Bronchial epithelial cell (primary cell): ENCODE measurements at regions not wholly inside any gene's neighbourhood (a gene's known extent, or its start where the extent isn't known, plus 50 kb on each side); places are given as distances from the start of the nearest gene placed in this dataset.

Experiments
- DNase-seq: peaks from one replicate; pipeline ENCODE4 v3.0.0-alpha.2; 2010; ENCODE audit warnings: low read depth
- FAIRE-seq: peaks from 2 replicates; lab custom pipeline; 2011; peaks lifted over from hg19 to GRCh38; lab: Jason Lieb, UNC
- H3K27me3 ChIP-seq: 2 replicates; pipeline ENCODE4 v1.5.1; 2011; ENCODE audit warnings: low read length; ENCODE audit not compliant: control insufficient read depth, insufficient read depth
- H3K36me3 ChIP-seq: 2 replicates; pipeline ENCODE4 v1.5.1; 2011; ENCODE audit warnings: low read length; ENCODE audit not compliant: control insufficient read depth, insufficient read depth
- H3K4me3 ChIP-seq: 2 replicates; pipeline ENCODE4 v1.5.1; 2011; ENCODE audit warnings: mild to moderate bottlenecking, low read depth, low read length, control low read depth
- TF ChIP-seq, protein P1 (sequence below): IDR thresholded peaks from 2 replicates; pipeline ENCODE4 v1.5.1; 2011; ENCODE audit warnings: mild to moderate bottlenecking, moderate library complexity, low read length, control low read depth, inconsistent platforms; ENCODE audit not compliant: insufficient read depth, severe bottlenecking

DNA sequence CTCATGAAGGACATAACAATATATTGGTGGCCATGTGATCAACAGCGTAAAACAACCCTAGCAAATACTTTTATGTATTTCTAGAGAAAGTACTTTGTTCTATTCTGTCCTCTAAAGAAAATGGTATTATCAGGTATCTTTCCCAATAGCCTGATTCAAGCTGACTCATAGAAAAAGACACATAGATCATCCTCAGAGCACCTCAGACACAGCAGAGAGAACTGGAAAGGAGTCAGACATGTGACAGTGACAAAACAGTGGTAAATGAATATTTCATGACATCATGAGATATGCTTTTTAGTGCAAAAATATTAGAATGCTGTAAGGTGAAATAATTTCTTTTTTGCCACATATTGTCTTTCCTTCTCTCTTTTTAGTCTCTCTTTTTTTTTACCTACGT, 1355.0 kb upstream of the MAP3K7 start:
- no peaks in the 10 kb centered on the region for H3K27me3 ChIP-seq
- no peaks in the 10 kb centered on the region for H3K36me3 ChIP-seq
- H3K4me3 ChIP-seq = no peak overlapping the region
- FAIRE-seq = no peak
- peak; percentile 7 for DNase-seq
- TF ChIP-seq, protein P1, sequence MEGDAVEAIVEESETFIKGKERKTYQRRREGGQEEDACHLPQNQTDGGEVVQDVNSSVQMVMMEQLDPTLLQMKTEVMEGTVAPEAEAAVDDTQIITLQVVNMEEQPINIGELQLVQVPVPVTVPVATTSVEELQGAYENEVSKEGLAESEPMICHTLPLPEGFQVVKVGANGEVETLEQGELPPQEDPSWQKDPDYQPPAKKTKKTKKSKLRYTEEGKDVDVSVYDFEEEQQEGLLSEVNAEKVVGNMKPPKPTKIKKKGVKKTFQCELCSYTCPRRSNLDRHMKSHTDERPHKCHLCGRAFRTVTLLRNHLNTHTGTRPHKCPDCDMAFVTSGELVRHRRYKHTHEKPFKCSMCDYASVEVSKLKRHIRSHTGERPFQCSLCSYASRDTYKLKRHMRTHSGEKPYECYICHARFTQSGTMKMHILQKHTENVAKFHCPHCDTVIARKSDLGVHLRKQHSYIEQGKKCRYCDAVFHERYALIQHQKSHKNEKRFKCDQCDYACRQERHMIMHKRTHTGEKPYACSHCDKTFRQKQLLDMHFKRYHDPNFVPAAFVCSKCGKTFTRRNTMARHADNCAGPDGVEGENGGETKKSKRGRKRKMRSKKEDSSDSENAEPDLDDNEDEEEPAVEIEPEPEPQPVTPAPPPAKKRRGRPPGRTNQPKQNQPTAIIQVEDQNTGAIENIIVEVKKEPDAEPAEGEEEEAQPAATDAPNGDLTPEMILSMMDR = no peak

DNA sequence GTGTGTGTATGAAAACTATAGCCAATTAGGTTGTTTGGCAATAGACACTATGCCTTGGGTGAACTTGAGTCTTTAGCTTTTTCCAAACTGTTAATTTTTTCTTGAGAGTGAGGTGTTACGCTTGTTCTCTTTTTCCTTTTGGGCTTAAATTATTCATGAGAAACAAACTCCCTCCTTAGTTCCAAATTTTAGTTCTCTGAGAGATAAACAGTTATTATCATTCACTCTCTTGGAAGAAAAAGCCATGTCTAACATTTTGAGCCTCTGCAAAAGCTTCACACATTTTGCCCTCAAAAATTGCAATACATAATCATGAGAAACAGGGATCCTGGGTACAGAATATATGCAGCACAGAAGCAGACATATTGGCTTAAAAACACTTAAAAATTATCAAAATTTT, 1353.9 kb upstream of the MAP3K7 start:
- Histone ChIP-seq H3K4me3 (no peak overlapping the region), H3K36me3 (no peaks in the 10 kb centered on the region), H3K27me3 (no peaks in the 10 kb centered on the region)
- DNase-seq (no peak), FAIRE-seq (no peak)
- TF ChIP-seq, protein P1 = no peak

DNA sequence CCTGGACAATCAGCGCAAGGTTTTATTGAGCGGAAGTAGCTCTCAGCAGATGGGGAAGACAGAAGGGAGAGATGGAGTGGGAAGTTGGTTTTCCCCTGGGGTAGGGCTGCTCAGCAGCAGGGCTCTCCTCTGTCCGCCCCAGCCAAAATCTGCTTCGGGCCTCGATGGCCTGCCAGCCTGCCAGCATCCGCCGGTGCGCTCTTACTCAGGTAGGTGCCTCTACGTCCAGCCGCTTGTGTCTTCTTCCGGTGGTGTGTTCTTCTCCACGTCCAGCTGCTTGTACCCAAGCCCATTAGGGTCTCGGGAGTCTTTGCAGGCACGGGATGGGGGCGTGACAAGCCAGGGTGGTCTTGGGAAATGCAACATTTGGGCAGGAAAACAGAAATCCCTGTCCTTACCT, 1340.0 kb upstream of the MAP3K7 start:
- FAIRE-seq = no peak
- Histone ChIP-seq H3K27me3 (no peaks in the 10 kb centered on the region), H3K36me3 (no peaks in the 10 kb centered on the region), H3K4me3 (no peak overlapping the region)
- DNase-seq = no peak
- TF ChIP-seq, protein P1 = no peak

DNA sequence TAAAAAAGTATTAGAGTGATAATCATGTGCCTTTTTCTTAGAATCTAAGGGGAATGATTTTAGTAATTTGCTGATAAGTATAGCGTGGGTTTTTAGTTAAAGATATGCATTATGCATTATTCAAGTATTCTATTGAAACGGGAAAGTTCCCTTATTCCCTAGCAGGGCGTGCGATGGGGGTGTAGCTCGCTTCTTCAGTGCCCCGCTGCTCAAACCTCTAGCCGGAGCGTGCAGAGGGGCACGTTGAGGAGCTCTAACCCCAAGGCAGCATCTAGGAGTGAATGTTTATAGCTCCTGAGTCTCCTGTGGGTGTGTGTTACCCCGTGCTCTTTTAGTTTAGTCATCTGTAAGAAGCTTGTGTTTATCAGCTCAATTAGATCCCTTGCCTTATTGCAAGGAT, 1339.5 kb upstream of the MAP3K7 start:
- no peak for DNase-seq
- no peak overlapping the region for H3K4me3 ChIP-seq
- TF ChIP-seq, protein P1 = no peak
- no peaks in the 10 kb centered on the region for H3K27me3 ChIP-seq
- H3K36me3 ChIP-seq = no peaks in the 10 kb centered on the region
- FAIRE-seq = no peak

DNA sequence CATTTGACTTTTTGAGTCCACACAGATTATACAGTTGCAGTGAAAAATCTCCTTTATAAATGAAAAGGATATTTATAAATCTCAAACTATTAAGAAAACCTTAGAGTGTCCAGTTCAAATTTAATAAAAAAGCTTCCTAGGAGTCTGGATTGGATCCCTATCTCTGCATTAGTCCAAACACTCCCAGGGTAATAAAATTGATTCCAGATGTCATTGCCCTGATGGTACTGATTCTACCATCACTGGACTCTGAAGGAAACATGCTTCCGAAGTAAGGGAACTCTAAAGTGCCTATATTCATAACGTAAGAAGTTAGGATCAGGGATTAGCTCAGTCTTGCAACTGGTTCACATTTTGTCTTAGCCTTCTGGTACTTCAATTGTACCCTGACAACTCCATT, 1325.1 kb upstream of the MAP3K7 start:
- no peaks in the 10 kb centered on the region for H3K27me3 ChIP-seq
- no peaks in the 10 kb centered on the region for H3K36me3 ChIP-seq
- TF ChIP-seq, protein P1 = no peak
- FAIRE-seq (no peak), DNase-seq (no peak)
- H3K4me3 ChIP-seq = no peak overlapping the region

DNA sequence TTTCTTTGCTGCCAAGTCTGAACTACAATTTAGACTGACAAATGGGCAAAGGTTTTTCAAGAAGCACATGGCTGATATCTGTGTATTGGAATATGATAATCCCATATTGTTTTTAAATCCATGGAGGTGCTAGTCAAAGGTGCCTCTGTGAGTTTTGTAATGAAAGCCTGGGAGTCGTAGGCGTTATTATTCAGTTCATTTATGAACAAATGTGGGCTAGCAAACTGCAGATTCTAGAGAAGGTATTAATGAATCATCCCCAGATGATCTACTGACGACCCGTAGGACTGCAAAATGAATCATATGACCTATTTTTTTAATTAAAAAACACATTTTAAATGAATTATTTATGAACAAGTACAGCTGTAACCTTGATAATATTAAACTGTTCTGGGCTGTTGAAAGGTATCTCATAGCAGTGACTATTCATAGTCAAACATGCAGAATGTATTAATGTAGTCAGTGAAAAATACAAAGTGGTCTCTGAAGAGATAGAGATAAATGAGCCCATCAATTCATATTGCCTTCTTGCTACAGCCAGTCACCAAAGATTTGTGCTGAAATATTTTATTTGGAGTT, 1317.8 kb upstream of the MAP3K7 start:
- H3K36me3 ChIP-seq = no peaks in the 10 kb centered on the region
- no peaks in the 10 kb centered on the region for H3K27me3 ChIP-seq
- DNase-seq (no peak), FAIRE-seq (no peak)
- TF ChIP-seq, protein P1 = no peak
- no peak overlapping the region for H3K4me3 ChIP-seq
